CD4-positive, CD25-positive, alpha-beta regulatory T cell (primary cell): ENCODE measurements at regions not wholly inside any gene's neighbourhood (a gene's known extent, or its start where the extent isn't known, plus 50 kb on each side); places are given as distances from the start of the nearest gene placed in this dataset.
A peak's percentile ranks its signal among the peaks of the same experiment; 100 is the strongest.

Experiments used
- ATAC-seq, 2 donors: fragments of 150-1000 bp; cut with Tn5 transposase; one replicate each; pipeline ENCODE4 v1.10.0; 2021; ENCODE audit warnings: low read depth in 2 of 2, moderate number of reproducible peaks in 2 of 2, moderate library complexity in 1 of 2
- DNase-seq, 3 donors: peaks; one replicate each; pipeline versions ENCODE4 v3.0.0 to v3.0.0-alpha.2; 2012 to 2022; ENCODE audit warnings: mixed read lengths in 1 of 3
- H3K27ac ChIP-seq: one replicate; pipeline ENCODE4 v1.7.0; 2013; ENCODE audit warnings: mild to moderate bottlenecking, low read length; ENCODE audit not compliant: insufficient read depth, poor library complexity, severe bottlenecking
- H3K27me3 ChIP-seq: one replicate; pipeline ENCODE4 v1.7.0; 2013; ENCODE audit warnings: low read length; ENCODE audit not compliant: control insufficient read depth, insufficient read depth
- H3K36me3 ChIP-seq: one replicate; pipeline ENCODE4 v1.7.0; 2013; ENCODE audit warnings: mild to moderate bottlenecking, low read length, moderate library complexity; ENCODE audit not compliant: control insufficient read depth, insufficient read depth
- H3K4me1 ChIP-seq: 2 replicates; pipeline ENCODE4 v1.7.0; 2013; ENCODE audit warnings: mild to moderate bottlenecking, low read length; ENCODE audit not compliant: insufficient read depth, control insufficient read depth, poor library complexity, severe bottlenecking
- H3K4me3 ChIP-seq: one replicate; pipeline ENCODE4 v1.7.0; 2013; ENCODE audit warnings: low read depth, mild to moderate bottlenecking, low read length, moderate library complexity
- H3K9me3 ChIP-seq, 2 experiments: 1 replicate in 1 of 2; 2 replicates in 1 of 2; pipeline ENCODE4 v1.7.0; 2013; ENCODE audit warnings: low read length in 2 of 2, mild to moderate bottlenecking in 1 of 2, moderate library complexity in 1 of 2; ENCODE audit not compliant: control insufficient read depth in 2 of 2
- H3K27ac Mint-ChIP-seq, 3 donors: one replicate each; pipeline ENCODE4 v1.8.0; 2020 to 2022; ENCODE audit warnings: mild to moderate bottlenecking in 3 of 3, mixed read lengths in 3 of 3, moderate library complexity in 2 of 3
- H3K27me3 Mint-ChIP-seq: one replicate; pipeline ENCODE4 v1.8.0; 2022; ENCODE audit warnings: mild to moderate bottlenecking, mixed read lengths
- H3K36me3 Mint-ChIP-seq: one replicate; pipeline ENCODE4 v1.8.0; 2020; ENCODE audit warnings: mixed read lengths
- H3K4me1 Mint-ChIP-seq, 4 donors: one replicate each; pipeline ENCODE4 v1.8.0; 2020 to 2022; ENCODE audit warnings: mixed read lengths in 4 of 4, mild to moderate bottlenecking in 1 of 4
- H3K4me3 Mint-ChIP-seq, 4 donors: one replicate each; pipeline ENCODE4 v1.8.0; 2020 to 2022; ENCODE audit warnings: mild to moderate bottlenecking in 4 of 4, mixed read lengths in 4 of 4, moderate library complexity in 3 of 4
- H3K9me3 Mint-ChIP-seq, 7 donors: one replicate each; pipeline ENCODE4 v1.8.0; 2020 to 2022; ENCODE audit warnings: mixed read lengths in 7 of 7, mild to moderate bottlenecking in 3 of 7, moderate library complexity in 2 of 7

- no peaks in the 10 kb centered on the region for H3K36me3 Mint-ChIP-seq
- no peak overlapping the region for H3K4me3 Mint-ChIP-seq
- peaks cover 5% of the 10 kb centered on the region for H3K27me3 Mint-ChIP-seq
- no peaks in the 10 kb centered on the region for H3K36me3 ChIP-seq
- no peaks in the 10 kb centered on the region for H3K9me3 ChIP-seq
- H3K4me3 ChIP-seq, result no peak overlapping the region
- no peak for ATAC-seq
- no peak overlapping the region for H3K27ac ChIP-seq
- no peaks in the 10 kb centered on the region for H3K27me3 ChIP-seq
- no peaks in the 10 kb centered on the region for H3K9me3 Mint-ChIP-seq
- peaks cover 21 to 80% (median 52%) of the 10 kb centered on the region in 4 donors for H3K4me1 Mint-ChIP-seq
- H3K27ac Mint-ChIP-seq, result peak overlapping the region in 1 of 3 donors; percentile 60
- peaks cover 57% of the 10 kb centered on the region for H3K4me1 ChIP-seq
- DNase-seq, result no peak
Observed at GRCh38 chr16:79274264-79274663, 326.3 kb downstream of the MAF start.

- H3K27me3 Mint-ChIP-seq, result peaks cover 5% of the 10 kb centered on the region
- H3K9me3 Mint-ChIP-seq, result no peaks in the 10 kb centered on the region
- peaks cover 13 to 80% (median 54%) of the 10 kb centered on the region in 4 donors for H3K4me1 Mint-ChIP-seq
Observed at GRCh38 chr16:79272141-79272577, 328.4 kb downstream of the MAF start.

GRCh38 chr16:79271583-79271982, 329.0 kb downstream of the MAF start:
- Histone ChIP-seq H3K4me3 (peak overlapping the region; percentile 62), H3K36me3 (no peaks in the 10 kb centered on the region), H3K9me3 (no peaks in the 10 kb centered on the region), H3K27me3 (no peaks in the 10 kb centered on the region), H3K4me1 (peaks cover 59% of the 10 kb centered on the region), H3K27ac (peak overlapping the region; percentile 62)
- peaks cover 5% of the 10 kb centered on the region for H3K27me3 Mint-ChIP-seq
- H3K27ac Mint-ChIP-seq, result peak overlapping the region; percentile 85 to 94 (median 92)
- no peaks in the 10 kb centered on the region for H3K36me3 Mint-ChIP-seq
- DNase-seq (no peak), ATAC-seq (no peak)
- peak overlapping the region; percentile 68 to 89 (median 71) for H3K4me3 Mint-ChIP-seq
- H3K9me3 Mint-ChIP-seq, result no peaks in the 10 kb centered on the region
- H3K4me1 Mint-ChIP-seq, result peaks cover 15 to 80% (median 57%) of the 10 kb centered on the region in 4 donors

More at GRCh38 chr16:79272141-79272577, 328.4 kb downstream of the MAF start:
- Histone ChIP-seq H3K9me3 (no peaks in the 10 kb centered on the region), H3K27me3 (no peaks in the 10 kb centered on the region), H3K27ac (peak overlapping the region; percentile 62), H3K36me3 (no peaks in the 10 kb centered on the region), H3K4me1 (peaks cover 58% of the 10 kb centered on the region), H3K4me3 (peak overlapping the region; percentile 62)
- H3K27ac Mint-ChIP-seq, result peak overlapping the region; percentile 85 to 94 (median 92)
- H3K36me3 Mint-ChIP-seq, result no peaks in the 10 kb centered on the region
- H3K4me3 Mint-ChIP-seq, result peak overlapping the region; percentile 68 to 89 (median 71)
- peak; percentile 34 to 86 (median 67) for DNase-seq
- peak; percentile 69 to 75 for ATAC-seq

- peak overlapping the region; percentile 7 for H3K4me3 ChIP-seq
- peaks cover 5% of the 10 kb centered on the region for H3K27me3 Mint-ChIP-seq
- DNase-seq (no peak), ATAC-seq (no peak)
- peaks cover 59% of the 10 kb centered on the region for H3K4me1 ChIP-seq
- no peaks in the 10 kb centered on the region for H3K9me3 ChIP-seq
- no peaks in the 10 kb centered on the region for H3K9me3 Mint-ChIP-seq
- H3K27ac Mint-ChIP-seq, result peak overlapping the region; percentile 42 to 91 (median 85)
- H3K36me3 Mint-ChIP-seq, result no peaks in the 10 kb centered on the region
- peaks cover 19 to 77% (median 59%) of the 10 kb centered on the region in 4 donors for H3K4me1 Mint-ChIP-seq
- H3K27ac ChIP-seq, result peak overlapping the region; percentile 59
- H3K4me3 Mint-ChIP-seq, result peak overlapping the region in 2 of 4 donors; percentile 60 to 83
- H3K27me3 ChIP-seq, result no peaks in the 10 kb centered on the region
- H3K36me3 ChIP-seq, result no peaks in the 10 kb centered on the region
Observed at GRCh38 chr16:79270011-79270410, 330.5 kb downstream of the MAF start.

GRCh38 chr16:79269211-79269863, 331.2 kb downstream of the MAF start:
- H3K27ac ChIP-seq, result peak overlapping the region; percentile 59
- H3K27me3 ChIP-seq, result no peaks in the 10 kb centered on the region
- Mint-ChIP-seq H3K36me3 (no peaks in the 10 kb centered on the region), H3K9me3 (no peaks in the 10 kb centered on the region), H3K27me3 (peaks cover 5% of the 10 kb centered on the region), H3K27ac (peak overlapping the region; percentile 69 to 92 (median 91)), H3K4me3 (peak overlapping the region; percentile 60 to 83 (median 72)), H3K4me1 (peaks cover 19 to 74% (median 59%) of the 10 kb centered on the region in 4 donors)
- H3K4me1 ChIP-seq, result peaks cover 59% of the 10 kb centered on the region
- peak overlapping the region; percentile 7 for H3K4me3 ChIP-seq
- H3K9me3 ChIP-seq, result no peaks in the 10 kb centered on the region
- H3K36me3 ChIP-seq, result no peaks in the 10 kb centered on the region
- peak; percentile 45 to 48 for ATAC-seq
- peak in 2 of 3 donors; percentile 36 to 87 for DNase-seq

- Histone ChIP-seq H3K27ac (no peak overlapping the region), H3K4me1 (peaks cover 54% of the 10 kb centered on the region), H3K9me3 (no peaks in the 10 kb centered on the region), H3K36me3 (no peaks in the 10 kb centered on the region), H3K4me3 (no peak overlapping the region), H3K27me3 (no peaks in the 10 kb centered on the region)
- ATAC-seq, result no peak
- Mint-ChIP-seq H3K4me1 (peaks cover 19 to 64% (median 53%) of the 10 kb centered on the region in 4 donors), H3K36me3 (no peaks in the 10 kb centered on the region), H3K27ac (peak overlapping the region; percentile 65 to 91 (median 90)), H3K27me3 (no peaks in the 10 kb centered on the region), H3K4me3 (peak overlapping the region in 1 of 4 donors; percentile 59), H3K9me3 (no peaks in the 10 kb centered on the region)
- no peak for DNase-seq
Observed at GRCh38 chr16:79267781-79268180, 332.8 kb downstream of the MAF start.

GRCh38 chr16:79267146-79267545, 333.4 kb downstream of the MAF start:
- Mint-ChIP-seq H3K27me3 (no peaks in the 10 kb centered on the region), H3K4me1 (peaks cover 15 to 59% (median 50%) of the 10 kb centered on the region in 4 donors), H3K36me3 (no peaks in the 10 kb centered on the region), H3K27ac (peak overlapping the region in 2 of 3 donors; percentile 90 to 91), H3K4me3 (peak overlapping the region in 2 of 4 donors; percentile 55 to 59), H3K9me3 (no peaks in the 10 kb centered on the region)
- Histone ChIP-seq H3K27me3 (no peaks in the 10 kb centered on the region), H3K27ac (no peak overlapping the region), H3K4me3 (no peak overlapping the region), H3K4me1 (peaks cover 48% of the 10 kb centered on the region), H3K9me3 (no peaks in the 10 kb centered on the region), H3K36me3 (no peaks in the 10 kb centered on the region)
- ATAC-seq (no peak), DNase-seq (no peak)

GRCh38 chr16:79265701-79266100, 334.8 kb downstream of the MAF start:
- H3K27me3 ChIP-seq, result no peaks in the 10 kb centered on the region
- no peak overlapping the region for H3K4me3 ChIP-seq
- no peaks in the 10 kb centered on the region for H3K9me3 ChIP-seq
- H3K9me3 Mint-ChIP-seq, result peaks cover 0 to 1% (median 0%) of the 10 kb centered on the region in 7 donors
- DNase-seq, result no peak
- no peak for ATAC-seq
- no peaks in the 10 kb centered on the region for H3K27me3 Mint-ChIP-seq
- H3K36me3 Mint-ChIP-seq, result no peaks in the 10 kb centered on the region
- peaks cover 42% of the 10 kb centered on the region for H3K4me1 ChIP-seq
- H3K36me3 ChIP-seq, result no peaks in the 10 kb centered on the region
- H3K27ac ChIP-seq, result no peak overlapping the region
- H3K4me3 Mint-ChIP-seq, result no peak overlapping the region
- peaks cover 9 to 51% (median 40%) of the 10 kb centered on the region in 4 donors for H3K4me1 Mint-ChIP-seq
- no peak overlapping the region for H3K27ac Mint-ChIP-seq
